H9 (cell line): ENCODE measurements at regions not wholly inside any gene's neighbourhood (a gene's known extent, or its start where the extent isn't known, plus 50 kb on each side); places are given as distances from the start of the nearest gene placed in this dataset.

Experiments
- DNase-seq: peaks from one replicate; pipeline ENCODE4 v3.0.0-alpha.2; 2017
- H2AFZ ChIP-seq: one replicate; pipeline ENCODE4 v1.6.1; 2013; ENCODE audit warnings: mild to moderate bottlenecking, low read length, control low read depth, moderate library complexity
- H2AK5ac ChIP-seq: 2 replicates; pipeline ENCODE4 v1.6.1; 2013; ENCODE audit warnings: low read length, control low read depth, mixed read lengths; ENCODE audit not compliant: insufficient read length
- H2BK120ac ChIP-seq: one replicate; pipeline ENCODE4 v1.6.1; 2013; ENCODE audit warnings: low read depth, mild to moderate bottlenecking, low read length, control low read depth, inconsistent platforms; ENCODE audit not compliant: poor library complexity, severe bottlenecking
- H2BK12ac ChIP-seq: 2 replicates; pipeline ENCODE4 v1.6.1; 2013; ENCODE audit warnings: low read length, control low read depth, mixed read lengths, low read depth; ENCODE audit not compliant: insufficient read length
- H2BK15ac ChIP-seq: 2 replicates; pipeline ENCODE4 v1.6.1; 2013; ENCODE audit warnings: low read depth, low read length, control low read depth
- H2BK20ac ChIP-seq: one replicate; pipeline ENCODE4 v1.6.1; 2013; ENCODE audit warnings: low read depth, mild to moderate bottlenecking, low read length, control low read depth, inconsistent platforms; ENCODE audit not compliant: poor library complexity, severe bottlenecking
- H2BK5ac ChIP-seq: 2 replicates; pipeline ENCODE4 v1.6.1; 2013; ENCODE audit warnings: low read length, control low read depth, mixed read lengths; ENCODE audit not compliant: insufficient read length
- H3K14ac ChIP-seq: 2 replicates; pipeline ENCODE4 v1.6.1; 2013; ENCODE audit warnings: low read length, control low read depth; ENCODE audit not compliant: insufficient read depth
- H3K18ac ChIP-seq: 2 replicates; pipeline ENCODE4 v1.6.1; 2013; ENCODE audit warnings: low read depth, mild to moderate bottlenecking, mixed read lengths, low read length, control low read depth; ENCODE audit not compliant: insufficient read length
- H3K23ac ChIP-seq: 2 replicates; pipeline ENCODE4 v1.6.1; 2013; ENCODE audit warnings: low read length, control low read depth, mixed read lengths, low read depth; ENCODE audit not compliant: insufficient read length
- H3K23me2 ChIP-seq: 2 replicates; pipeline ENCODE4 v1.6.1; 2013; ENCODE audit warnings: low read depth, mild to moderate bottlenecking, mixed read lengths, low read length, control low read depth; ENCODE audit not compliant: insufficient read length, poor library complexity, severe bottlenecking
- H3K27ac ChIP-seq: 2 replicates; pipeline ENCODE4 v1.5.1; 2013; ENCODE audit warnings: low read length, control low read depth, mixed read lengths, low read depth; ENCODE audit not compliant: insufficient read length
- H3K27me3 ChIP-seq: 2 replicates; pipeline ENCODE4 v1.6.1; 2013; ENCODE audit warnings: low read length, control low read depth, inconsistent platforms; ENCODE audit not compliant: insufficient read depth
- H3K4ac ChIP-seq: 2 replicates; pipeline ENCODE4 v1.6.1; 2013; ENCODE audit warnings: low read depth, mild to moderate bottlenecking, control low read depth, inconsistent platforms, low read length, moderate library complexity
- H3K4me1 ChIP-seq: 2 replicates; pipeline ENCODE4 v1.6.1; 2013; ENCODE audit warnings: low read length, control low read depth, inconsistent platforms; ENCODE audit not compliant: insufficient read depth
- H3K4me2 ChIP-seq: 2 replicates; pipeline ENCODE4 v1.6.1; 2013; ENCODE audit warnings: low read length, control low read depth, mixed read lengths; ENCODE audit not compliant: insufficient read length, insufficient read depth
- H3K56ac ChIP-seq: 2 replicates; pipeline ENCODE4 v1.6.1; 2013; ENCODE audit warnings: low read depth, mild to moderate bottlenecking, mixed read lengths, low read length, control low read depth; ENCODE audit not compliant: insufficient read length
- H3K79me1 ChIP-seq: 2 replicates; pipeline ENCODE4 v1.6.1; 2013; ENCODE audit warnings: low read depth, mild to moderate bottlenecking, moderate library complexity, low read length, control low read depth, inconsistent platforms; ENCODE audit not compliant: insufficient read depth, poor library complexity, severe bottlenecking
- H3K79me2 ChIP-seq: 2 replicates; pipeline ENCODE4 v1.6.1; 2013; ENCODE audit warnings: low read length, control low read depth, inconsistent platforms; ENCODE audit not compliant: insufficient read depth
- H3K9ac ChIP-seq: 2 replicates; pipeline ENCODE4 v1.6.1; 2013; ENCODE audit warnings: low read length, control low read depth, mixed read lengths; ENCODE audit not compliant: insufficient read length; ENCODE audit errors: extremely low read depth
- H3K9me3 ChIP-seq: one replicate; pipeline ENCODE4 v1.6.1; 2013; ENCODE audit warnings: low read depth, low read length, inconsistent platforms; ENCODE audit not compliant: control insufficient read depth
- H3T11ph ChIP-seq: one replicate; pipeline ENCODE4 v1.6.1; 2013; ENCODE audit warnings: mild to moderate bottlenecking, low read length, control low read depth, inconsistent platforms
- H4K20me1 ChIP-seq: one replicate; pipeline ENCODE4 v1.6.1; 2013; ENCODE audit not compliant: control insufficient read depth, insufficient read length, insufficient read depth
- H4K5ac ChIP-seq: 2 replicates; pipeline ENCODE4 v1.6.1; 2013; ENCODE audit warnings: low read depth, mild to moderate bottlenecking, mixed read lengths, low read length, control low read depth; ENCODE audit not compliant: insufficient read length
- H4K8ac ChIP-seq: replicated peaks from 2 replicates; pipeline ENCODE4 v1.6.1; 2013; ENCODE audit warnings: low read length, control low read depth, mixed read lengths, low read depth; ENCODE audit not compliant: insufficient read length
- H4K91ac ChIP-seq: 2 replicates; pipeline ENCODE4 v1.6.1; 2013; ENCODE audit warnings: low read depth, mild to moderate bottlenecking, moderate library complexity, mixed read lengths, low read length, control low read depth; ENCODE audit not compliant: insufficient read length
- H3K27ac Mint-ChIP-seq, 3 experiments: 2 replicates in 2 of 3; 3 replicates in 1 of 3; pipeline ENCODE4 v1.8.0; 2020 to 2021; ENCODE audit warnings: mixed read lengths in 3 of 3, mild to moderate bottlenecking in 1 of 3, moderate library complexity in 1 of 3
- H3K27me3 Mint-ChIP-seq: 2 replicates; pipeline ENCODE4 v1.8.0; 2021; ENCODE audit warnings: low read depth, mild to moderate bottlenecking, moderate library complexity, mixed read lengths
- H3K36me3 Mint-ChIP-seq, 3 experiments: 2 replicates in 2 of 3; 3 replicates in 1 of 3; pipeline ENCODE4 v1.8.0; 2020 to 2021; ENCODE audit warnings: low read depth in 3 of 3, mixed read lengths in 3 of 3; ENCODE audit not compliant: insufficient read depth in 1 of 3
- H3K4me1 Mint-ChIP-seq, 2 experiments: 2 replicates each; pipeline ENCODE4 v1.8.0; 2020; ENCODE audit warnings: mixed read lengths in 2 of 2
- H3K4me3 Mint-ChIP-seq, 2 experiments: 2 replicates in 1 of 2; 3 replicates in 1 of 2; pipeline ENCODE4 v1.8.0; 2020 to 2021; ENCODE audit warnings: mild to moderate bottlenecking in 2 of 2, mixed read lengths in 2 of 2, moderate library complexity in 1 of 2
- H3K9me3 Mint-ChIP-seq, 2 experiments: 2 replicates in 1 of 2; 3 replicates in 1 of 2; pipeline ENCODE4 v1.8.0; 2020; ENCODE audit warnings: mild to moderate bottlenecking in 2 of 2, mixed read lengths in 2 of 2, moderate library complexity in 1 of 2
- TF ChIP-seq, protein P1 (sequence below): fragments of 200-600 bp; sonication (generic); conservative IDR thresholded peaks from 3 replicates; pipeline ENCODE4 v1.8.0; 2021; ENCODE audit warnings: antibody characterized with exemption, mild to moderate bottlenecking

- H3K56ac ChIP-seq, result no peak overlapping the region
- H3K4me2 ChIP-seq, result no peak overlapping the region
- no peak overlapping the region for H2BK15ac ChIP-seq
- no peaks in the 10 kb centered on the region for H3K27me3 Mint-ChIP-seq
- no peak overlapping the region for H3K4me3 Mint-ChIP-seq
- no peaks in the 10 kb centered on the region for H3K9me3 ChIP-seq
- no peak overlapping the region for H2BK120ac ChIP-seq
- DNase-seq, result no peak
- H2BK20ac ChIP-seq, result no peak overlapping the region
- no peaks in the 10 kb centered on the region for H3K4me1 Mint-ChIP-seq
- no peak overlapping the region for H3K27ac ChIP-seq
- H3K4ac ChIP-seq, result no peak overlapping the region
- H3K79me2 ChIP-seq, result no peaks in the 10 kb centered on the region
- H3K9ac ChIP-seq, result no peak overlapping the region
- H3K14ac ChIP-seq, result no peak overlapping the region
- no peaks in the 10 kb centered on the region for H3K4me1 ChIP-seq
- no peak overlapping the region for H3T11ph ChIP-seq
- H2AFZ ChIP-seq, result no peak overlapping the region
- no peaks in the 10 kb centered on the region for H3K9me3 Mint-ChIP-seq
- no peaks in the 10 kb centered on the region for H3K27me3 ChIP-seq
- no peak overlapping the region for H4K5ac ChIP-seq
- no peak overlapping the region for H3K23ac ChIP-seq
- no peak overlapping the region for H2BK12ac ChIP-seq
- no peak overlapping the region for H3K27ac Mint-ChIP-seq
- H4K20me1 ChIP-seq, result no peaks in the 10 kb centered on the region
- H3K18ac ChIP-seq, result no peak overlapping the region
- H4K8ac ChIP-seq, result no peak overlapping the region
- no peak overlapping the region for H2AK5ac ChIP-seq
- H3K79me1 ChIP-seq, result no peaks in the 10 kb centered on the region
- H2BK5ac ChIP-seq, result no peak overlapping the region
- no peaks in the 10 kb centered on the region for H3K36me3 Mint-ChIP-seq
- no peaks in the 10 kb centered on the region for H3K23me2 ChIP-seq
- no peak overlapping the region for H4K91ac ChIP-seq
- TF ChIP-seq, protein P1, sequence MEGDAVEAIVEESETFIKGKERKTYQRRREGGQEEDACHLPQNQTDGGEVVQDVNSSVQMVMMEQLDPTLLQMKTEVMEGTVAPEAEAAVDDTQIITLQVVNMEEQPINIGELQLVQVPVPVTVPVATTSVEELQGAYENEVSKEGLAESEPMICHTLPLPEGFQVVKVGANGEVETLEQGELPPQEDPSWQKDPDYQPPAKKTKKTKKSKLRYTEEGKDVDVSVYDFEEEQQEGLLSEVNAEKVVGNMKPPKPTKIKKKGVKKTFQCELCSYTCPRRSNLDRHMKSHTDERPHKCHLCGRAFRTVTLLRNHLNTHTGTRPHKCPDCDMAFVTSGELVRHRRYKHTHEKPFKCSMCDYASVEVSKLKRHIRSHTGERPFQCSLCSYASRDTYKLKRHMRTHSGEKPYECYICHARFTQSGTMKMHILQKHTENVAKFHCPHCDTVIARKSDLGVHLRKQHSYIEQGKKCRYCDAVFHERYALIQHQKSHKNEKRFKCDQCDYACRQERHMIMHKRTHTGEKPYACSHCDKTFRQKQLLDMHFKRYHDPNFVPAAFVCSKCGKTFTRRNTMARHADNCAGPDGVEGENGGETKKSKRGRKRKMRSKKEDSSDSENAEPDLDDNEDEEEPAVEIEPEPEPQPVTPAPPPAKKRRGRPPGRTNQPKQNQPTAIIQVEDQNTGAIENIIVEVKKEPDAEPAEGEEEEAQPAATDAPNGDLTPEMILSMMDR, result no peak
Measured at GRCh38 chr4:105074097-105074496, 72.6 kb upstream of the TET2 start.
